ENCODE measurements at regions not wholly inside any gene's neighbourhood (a gene's known extent, or its start where the extent isn't known, plus 50 kb on each side); places are given as distances from the start of the nearest gene placed in this dataset.

DNA sequence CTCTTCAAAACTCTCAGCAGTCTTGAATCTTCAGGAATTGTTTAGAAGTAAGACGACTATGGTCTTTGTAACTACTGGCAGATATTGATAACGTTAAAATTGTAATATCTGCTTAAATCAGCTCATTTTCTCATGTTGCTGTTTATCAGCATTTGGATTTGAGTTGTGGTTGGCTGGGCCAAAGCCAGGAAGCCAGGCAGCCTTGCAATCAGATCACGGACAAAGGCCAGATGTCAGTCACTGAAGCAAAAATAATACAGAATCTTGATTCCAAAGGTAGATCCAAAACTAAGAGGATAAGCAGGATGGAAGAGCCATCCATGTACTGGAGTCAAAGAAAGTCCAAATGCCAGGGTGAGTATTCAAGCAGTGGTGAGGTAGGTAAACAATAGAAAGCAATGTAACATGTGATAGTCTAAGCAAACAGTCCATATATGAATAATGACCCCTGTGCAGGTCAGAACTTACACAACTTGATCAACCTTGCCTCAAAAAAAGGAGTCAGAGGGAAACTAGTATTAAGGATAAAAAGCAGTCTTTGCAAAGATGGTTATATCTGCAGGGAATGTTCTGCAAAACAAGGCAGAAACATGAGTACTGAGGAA lies 95.8 kb upstream of the RAP1B start:
- Mint-ChIP-seq H3K27me3 (ENCODE audit: low read depth) (peaks cover 4% of the 10 kb centered on the region), H3K4me1 (ENCODE audit: low read depth) (no peaks in the 10 kb centered on the region), H3K36me3 (ENCODE audit: low read depth) (no peaks in the 10 kb centered on the region), H3K27ac (no peak overlapping the region), H3K9me3 (peaks cover 4% of the 10 kb centered on the region), H3K4me3 (ENCODE audit: low read depth) (no peak overlapping the region)
- DNase-seq (ENCODE audit: low spot score) = no peak
- intact Hi-C loops (cut with micrococcal nuclease) = no loop called here

GRCh38 chr12:68515793-68516192 lies 94.9 kb upstream of the RAP1B start:
- intact Hi-C loops (cut with micrococcal nuclease) = no loop called here
- Mint-ChIP-seq H3K4me3 (ENCODE audit: low read depth) (no peak overlapping the region), H3K27ac (no peak overlapping the region), H3K36me3 (ENCODE audit: low read depth) (no peaks in the 10 kb centered on the region), H3K27me3 (ENCODE audit: low read depth) (peaks cover 4% of the 10 kb centered on the region), H3K4me1 (ENCODE audit: low read depth) (no peaks in the 10 kb centered on the region), H3K9me3 (peaks cover 4% of the 10 kb centered on the region)
- no peak for DNase-seq (ENCODE audit: low spot score)

GRCh38 chr12:68521321-68521839 lies 89.3 kb upstream of the RAP1B start:
- DNase-seq (ENCODE audit: low spot score) = no peak
- H3K4me1 Mint-ChIP-seq (ENCODE audit: low read depth) = peaks cover 4% of the 10 kb centered on the region
- H3K27ac Mint-ChIP-seq = no peak overlapping the region
- H3K36me3 Mint-ChIP-seq (ENCODE audit: low read depth) = no peaks in the 10 kb centered on the region
- intact Hi-C loops (cut with micrococcal nuclease) = no loop called here
- no peaks in the 10 kb centered on the region for H3K9me3 Mint-ChIP-seq
- no peak overlapping the region for H3K4me3 Mint-ChIP-seq (ENCODE audit: low read depth)
- peaks cover 4% of the 10 kb centered on the region for H3K27me3 Mint-ChIP-seq (ENCODE audit: low read depth)

DNA sequence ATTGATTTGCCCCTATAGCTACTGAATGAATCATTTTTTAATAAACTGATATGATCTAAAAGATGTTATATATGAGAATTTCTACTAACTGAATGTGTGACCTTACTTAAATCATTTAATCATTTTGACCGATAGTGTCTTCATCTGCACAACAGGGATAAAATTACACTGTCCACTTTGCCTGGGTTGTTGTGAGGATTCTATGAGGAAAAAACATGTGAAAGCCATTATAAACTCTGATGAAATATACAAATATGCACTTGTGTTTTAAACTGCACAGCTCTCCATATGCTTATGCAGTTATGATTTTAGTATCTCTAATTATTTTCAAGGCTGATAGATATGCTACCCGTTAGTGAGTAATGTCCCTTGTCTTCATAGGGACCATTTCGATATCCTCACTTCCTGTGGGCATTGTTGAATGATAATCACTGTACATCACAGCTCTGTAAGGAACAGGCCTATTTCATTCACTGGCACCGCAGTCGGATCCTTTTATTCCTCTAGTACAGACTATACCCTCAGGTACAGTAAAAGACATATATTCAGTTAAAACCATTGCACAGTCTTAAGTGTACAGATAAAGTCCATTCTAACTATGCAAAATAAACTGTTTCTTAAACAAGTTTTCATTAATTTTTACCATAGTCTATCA lies 88.7 kb upstream of the RAP1B start:
- H3K9me3 Mint-ChIP-seq = no peaks in the 10 kb centered on the region
- no peaks in the 10 kb centered on the region for H3K36me3 Mint-ChIP-seq (ENCODE audit: low read depth)
- H3K27ac Mint-ChIP-seq = no peak overlapping the region
- H3K4me1 Mint-ChIP-seq (ENCODE audit: low read depth) = peaks cover 4% of the 10 kb centered on the region
- H3K4me3 Mint-ChIP-seq (ENCODE audit: low read depth) = no peak overlapping the region
- intact Hi-C loops (cut with micrococcal nuclease) = no loop called here
- DNase-seq (ENCODE audit: low spot score) = no peak
- peaks cover under 1% of the 10 kb centered on the region for H3K27me3 Mint-ChIP-seq (ENCODE audit: low read depth)

- no peak for DNase-seq (ENCODE audit: low spot score)
- intact Hi-C loops (cut with micrococcal nuclease) = no loop called here
- peaks cover 4% of the 10 kb centered on the region for H3K27me3 Mint-ChIP-seq (ENCODE audit: low read depth)
- H3K27ac Mint-ChIP-seq = no peak overlapping the region
- H3K9me3 Mint-ChIP-seq = peaks cover 4% of the 10 kb centered on the region
- no peaks in the 10 kb centered on the region for H3K36me3 Mint-ChIP-seq (ENCODE audit: low read depth)
- H3K4me3 Mint-ChIP-seq (ENCODE audit: low read depth) = no peak overlapping the region
- peaks cover 3% of the 10 kb centered on the region for H3K4me1 Mint-ChIP-seq (ENCODE audit: low read depth)
Observed at GRCh38 chr12:68529466-68529865, 81.2 kb upstream of the RAP1B start.

DNA sequence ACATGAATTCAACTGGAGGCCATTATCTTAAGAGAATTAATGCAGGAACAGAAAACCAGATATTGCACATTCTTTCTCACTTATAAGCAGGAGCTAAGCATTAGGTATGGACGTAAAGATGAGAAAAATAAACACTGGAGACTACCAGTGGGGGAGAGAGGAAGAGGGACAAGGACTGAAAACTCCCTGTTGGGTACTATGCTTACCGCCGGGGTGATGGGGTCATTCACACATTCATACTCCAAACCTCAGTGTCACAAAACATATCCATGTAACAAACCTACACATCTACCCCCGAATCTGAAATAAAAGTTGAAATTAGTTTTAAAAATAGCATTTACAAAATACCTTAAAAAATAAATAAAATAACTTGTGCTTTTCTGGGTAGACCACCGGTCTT lies 80.8 kb upstream of the RAP1B start:
- Mint-ChIP-seq H3K27ac (no peak overlapping the region), H3K36me3 (ENCODE audit: low read depth) (no peaks in the 10 kb centered on the region), H3K4me3 (ENCODE audit: low read depth) (no peak overlapping the region), H3K27me3 (ENCODE audit: low read depth) (peaks cover 4% of the 10 kb centered on the region), H3K4me1 (ENCODE audit: low read depth) (peaks cover 3% of the 10 kb centered on the region), H3K9me3 (peaks cover 4% of the 10 kb centered on the region)
- intact Hi-C loops (cut with micrococcal nuclease) = no loop called here
- no peak for DNase-seq (ENCODE audit: low spot score)

DNA sequence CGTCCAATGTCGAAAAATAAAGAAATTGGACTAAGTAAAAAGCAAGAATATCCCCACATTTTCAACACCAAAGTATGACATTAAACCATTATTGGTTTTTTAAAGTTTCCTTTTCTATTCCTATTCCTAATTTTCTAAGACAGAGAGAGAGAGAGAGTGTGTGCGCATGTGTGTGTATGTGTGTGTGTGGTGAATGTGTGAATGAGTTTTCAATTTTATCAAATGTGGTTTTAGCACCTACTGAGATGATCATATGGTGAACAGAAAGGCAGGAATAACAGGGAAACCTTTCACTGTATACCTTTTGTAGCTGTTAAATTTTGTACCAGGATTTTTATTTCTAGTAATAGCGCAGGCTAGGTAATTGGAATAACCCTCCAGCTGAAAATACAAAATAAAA lies 80.4 kb upstream of the RAP1B start:
- Mint-ChIP-seq H3K4me1 (ENCODE audit: low read depth) (peaks cover 3% of the 10 kb centered on the region), H3K27ac (no peak overlapping the region), H3K27me3 (ENCODE audit: low read depth) (peaks cover 4% of the 10 kb centered on the region), H3K9me3 (peaks cover 4% of the 10 kb centered on the region), H3K36me3 (ENCODE audit: low read depth) (no peaks in the 10 kb centered on the region), H3K4me3 (ENCODE audit: low read depth) (no peak overlapping the region)
- intact Hi-C loops (cut with micrococcal nuclease) = no loop called here
- DNase-seq (ENCODE audit: low spot score) = no peak

GRCh38 chr12:68530965-68531364 lies 79.7 kb upstream of the RAP1B start:
- Mint-ChIP-seq H3K4me1 (ENCODE audit: low read depth) (peaks cover 3% of the 10 kb centered on the region), H3K4me3 (ENCODE audit: low read depth) (no peak overlapping the region), H3K9me3 (peaks cover 4% of the 10 kb centered on the region), H3K27ac (no peak overlapping the region), H3K36me3 (ENCODE audit: low read depth) (no peaks in the 10 kb centered on the region), H3K27me3 (ENCODE audit: low read depth) (peaks cover 4% of the 10 kb centered on the region)
- intact Hi-C loops (cut with micrococcal nuclease) = no loop called here
- no peak for DNase-seq (ENCODE audit: low spot score)

- intact Hi-C loops (cut with micrococcal nuclease) = no loop called here
- H3K4me3 Mint-ChIP-seq (ENCODE audit: low read depth) = no peak overlapping the region
- H3K9me3 Mint-ChIP-seq = peaks cover 3% of the 10 kb centered on the region
- no peaks in the 10 kb centered on the region for H3K36me3 Mint-ChIP-seq (ENCODE audit: low read depth)
- DNase-seq (ENCODE audit: low spot score) = no peak
- H3K27me3 Mint-ChIP-seq (ENCODE audit: low read depth) = peaks cover 4% of the 10 kb centered on the region
- H3K27ac Mint-ChIP-seq = no peak overlapping the region
- peaks cover 9% of the 10 kb centered on the region for H3K4me1 Mint-ChIP-seq (ENCODE audit: low read depth)
Observed at GRCh38 chr12:68532204-68532886, 78.4 kb upstream of the RAP1B start.

- Mint-ChIP-seq H3K36me3 (ENCODE audit: low read depth) (no peaks in the 10 kb centered on the region), H3K27ac (no peak overlapping the region), H3K9me3 (no peaks in the 10 kb centered on the region), H3K27me3 (ENCODE audit: low read depth) (peaks cover 4% of the 10 kb centered on the region), H3K4me1 (ENCODE audit: low read depth) (peaks cover 9% of the 10 kb centered on the region), H3K4me3 (ENCODE audit: low read depth) (no peak overlapping the region)
- intact Hi-C loops (cut with micrococcal nuclease) = no loop called here
- no peak for DNase-seq (ENCODE audit: low spot score)
Observed at GRCh38 chr12:68532887-68533248, 77.8 kb upstream of the RAP1B start.

GRCh38 chr12:68534108-68534507 lies 76.6 kb upstream of the RAP1B start:
- Mint-ChIP-seq H3K36me3 (ENCODE audit: low read depth) (no peaks in the 10 kb centered on the region), H3K27me3 (ENCODE audit: low read depth) (peaks cover 4% of the 10 kb centered on the region), H3K27ac (no peak overlapping the region), H3K4me3 (ENCODE audit: low read depth) (no peak overlapping the region), H3K9me3 (no peaks in the 10 kb centered on the region), H3K4me1 (ENCODE audit: low read depth) (peaks cover 17% of the 10 kb centered on the region)
- DNase-seq (ENCODE audit: low spot score) = no peak
- intact Hi-C loops (cut with micrococcal nuclease) = no loop called here

DNA sequence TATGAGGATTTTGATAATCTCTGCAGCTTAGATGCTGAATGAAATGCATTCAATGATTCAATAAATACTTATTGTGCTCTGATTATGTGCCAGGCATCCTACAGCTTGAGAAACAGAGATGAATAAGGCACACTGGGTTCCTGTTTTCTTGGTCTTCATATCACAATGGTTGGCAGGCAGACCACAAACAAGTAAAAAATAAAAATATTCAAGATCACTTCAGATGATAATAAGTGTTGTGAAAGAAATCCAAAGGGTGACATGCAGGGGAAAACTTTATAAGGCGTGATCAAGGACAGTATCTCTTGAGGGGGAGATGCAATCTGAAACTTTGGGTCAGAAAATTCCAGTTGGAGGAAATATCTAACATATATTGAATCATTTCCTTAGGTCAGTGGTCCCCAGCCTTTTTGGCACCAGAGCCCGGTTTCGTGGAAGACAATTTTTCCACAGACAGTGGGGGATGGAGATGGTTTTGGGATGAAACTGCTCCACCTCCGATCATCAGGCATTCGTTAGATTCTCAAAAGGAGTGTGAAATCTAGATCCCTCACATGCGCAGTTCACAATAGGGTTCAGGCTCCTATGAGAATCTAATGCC lies 73.7 kb upstream of the RAP1B start:
- H3K4me3 Mint-ChIP-seq (ENCODE audit: low read depth) = no peak overlapping the region
- intact Hi-C loops (cut with micrococcal nuclease) = no loop called here
- H3K27me3 Mint-ChIP-seq (ENCODE audit: low read depth) = no peaks in the 10 kb centered on the region
- H3K36me3 Mint-ChIP-seq (ENCODE audit: low read depth) = no peaks in the 10 kb centered on the region
- no peaks in the 10 kb centered on the region for H3K9me3 Mint-ChIP-seq
- H3K4me1 Mint-ChIP-seq (ENCODE audit: low read depth) = peaks cover 32% of the 10 kb centered on the region
- DNase-seq (ENCODE audit: low spot score) = no peak
- H3K27ac Mint-ChIP-seq = no peak overlapping the region

GRCh38 chr12:68537571-68537970 lies 73.1 kb upstream of the RAP1B start:
- H3K27me3 Mint-ChIP-seq (ENCODE audit: low read depth) = no peaks in the 10 kb centered on the region
- no peaks in the 10 kb centered on the region for H3K36me3 Mint-ChIP-seq (ENCODE audit: low read depth)
- no peak for DNase-seq (ENCODE audit: low spot score)
- H3K4me1 Mint-ChIP-seq (ENCODE audit: low read depth) = peaks cover 32% of the 10 kb centered on the region
- intact Hi-C loops (cut with micrococcal nuclease) = no loop called here
- H3K9me3 Mint-ChIP-seq = no peaks in the 10 kb centered on the region
- no peak overlapping the region for H3K4me3 Mint-ChIP-seq (ENCODE audit: low read depth)
- H3K27ac Mint-ChIP-seq = no peak overlapping the region
